Upper lobe of left lung (tissue), 6 donors: ENCODE measurements at regions not wholly inside any gene's neighbourhood (a gene's known extent, or its start where the extent isn't known, plus 50 kb on each side); places are given as distances from the start of the nearest gene placed in this dataset.

Source experiments
- ATAC-seq, 2 donors: fragments of 200-7000 bp; cut with Tn5 transposase; one replicate each; pipeline ENCODE4 v1.9.1; 2022; ENCODE audit warnings: mild to moderate bottlenecking in 2 of 2, moderate library complexity in 2 of 2; ENCODE audit not compliant: low FRiP score in 2 of 2
- DNase-seq, 2 donors: peaks; one replicate each; pipeline ENCODE4 v3.0.0-alpha.2; 2019 to 2020
- H3K27ac ChIP-seq, 4 donors: fragments of 200-600 bp; sonication (generic); one replicate each; pipeline ENCODE4 v1.5.1; 2016 to 2019
- H3K27me3 ChIP-seq, 4 donors: fragments of 200-600 bp; sonication (generic); one replicate each; pipeline ENCODE4 v1.5.1; 2017 to 2019
- H3K36me3 ChIP-seq, 4 donors: fragments of 200-600 bp; sonication (generic); one replicate each; pipeline ENCODE4 v1.5.1; 2016 to 2019
- H3K4me1 ChIP-seq, 4 donors: fragments of 200-600 bp; sonication (generic); one replicate each; pipeline ENCODE4 v1.5.1; 2018 to 2019
- H3K4me3 ChIP-seq, 4 donors: fragments of 200-600 bp; sonication (generic); one replicate each; pipeline ENCODE4 v1.5.1; 2017 to 2019; ENCODE audit warnings: mild to moderate bottlenecking in 2 of 4, moderate library complexity in 1 of 4
- H3K9me3 ChIP-seq, 4 donors: fragments of 200-600 bp; sonication (generic); one replicate each; pipeline ENCODE4 v1.5.1; 2018 to 2019
- EP300 ChIP-seq, 4 donors: sonication (generic); formaldehyde crosslinking; IDR thresholded peaks; one replicate each; pipeline ENCODE4 v1.5.1; 2017; ENCODE audit warnings: antibody characterized with exemption in 4 of 4, control low read depth in 2 of 4
- POLR2A ChIP-seq, 4 donors: fragments of 450-650 bp; IDR thresholded peaks; one replicate each; pipeline ENCODE4 v1.5.1; 2016 to 2017; ENCODE audit warnings: antibody characterized with exemption in 4 of 4, mild to moderate bottlenecking in 2 of 4
- POLR2AphosphoS5 ChIP-seq, 2 donors: sonication (generic); formaldehyde crosslinking; IDR thresholded peaks; one replicate each; pipeline ENCODE4 v1.5.1; 2017; ENCODE audit warnings: antibody characterized with exemption in 2 of 2
- WGBS, 2 donors: methylation state at CpG; one replicate each; pipeline ENCODE4 v1.1.5; 2017 to 2018; 5-methylcytosine and 5-hydroxymethylcytosine counted together
- TF ChIP-seq, protein P1 (sequence below), 6 experiments: fragments of 450-650 bp in 4 of 6; fragments of 200-600 bp in 2 of 6; sonication (generic) in 2 of 6; IDR thresholded peaks; one replicate each; pipeline ENCODE4 v1.5.1; 2016 to 2019; ENCODE audit warnings: antibody characterized with exemption in 6 of 6
- donor health status: DM: no; HTN: no; CAD: no; lungs with moderate emphysema.
- donor health status: DM: no; HTN: yes; CAD: no; lungs with severe emphysema.

DNA sequence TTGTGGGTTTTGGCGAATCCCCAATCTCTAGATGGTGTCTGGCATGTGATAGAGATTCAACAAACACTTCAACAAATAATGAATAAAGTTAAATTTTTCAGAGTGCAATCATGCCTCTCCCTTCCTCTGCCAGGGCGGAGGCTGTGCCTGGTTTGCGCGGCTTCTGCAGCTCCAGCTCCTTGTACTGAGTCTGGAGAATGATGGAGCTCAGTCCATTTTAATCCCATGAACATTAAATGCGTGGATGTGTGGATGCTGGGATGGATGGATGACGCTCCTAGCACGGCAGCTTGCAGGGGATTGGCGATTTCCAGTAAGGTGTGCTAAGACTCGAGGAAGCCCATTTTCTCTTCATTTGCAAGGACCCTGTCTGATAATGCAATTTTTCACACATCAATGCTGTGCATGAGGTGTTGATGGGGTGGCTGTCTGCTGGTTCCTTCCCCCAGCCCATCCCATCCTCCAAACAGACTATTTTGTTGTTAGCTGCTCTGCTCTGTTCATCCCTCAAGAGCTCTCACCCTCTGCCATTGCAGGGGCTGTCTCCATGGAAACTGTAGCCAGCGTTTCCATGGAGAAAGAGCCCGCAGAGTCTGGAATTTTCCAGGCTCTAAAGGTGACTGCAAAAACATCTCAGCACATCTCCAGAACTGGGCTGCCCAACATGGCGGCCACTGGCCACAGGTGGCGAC lies 92.6 kb upstream of the PEG3 start:
- no peak overlapping the region for H3K27ac ChIP-seq
- no peaks in the 10 kb centered on the region for H3K36me3 ChIP-seq
- WGBS, 2 donors: 71 to 72% methylated on average over 12 to 13 of the region's 13 CpGs
- no peak for DNase-seq
- peaks cover 0 to 14% (median 4%) of the 10 kb centered on the region in 4 donors for H3K9me3 ChIP-seq
- no peak overlapping the region for H3K4me3 ChIP-seq
- ATAC-seq: no peak
- H3K4me1 ChIP-seq: no peaks in the 10 kb centered on the region
- TF ChIP-seq POLR2AphosphoS5 (IDR thresholded peaks at IDR 0.05) (no peak), POLR2A (IDR thresholded peaks at IDR 0.05) (no peak), EP300 (IDR thresholded peaks at IDR 0.05) (no peak)
- TF ChIP-seq, protein P1, sequence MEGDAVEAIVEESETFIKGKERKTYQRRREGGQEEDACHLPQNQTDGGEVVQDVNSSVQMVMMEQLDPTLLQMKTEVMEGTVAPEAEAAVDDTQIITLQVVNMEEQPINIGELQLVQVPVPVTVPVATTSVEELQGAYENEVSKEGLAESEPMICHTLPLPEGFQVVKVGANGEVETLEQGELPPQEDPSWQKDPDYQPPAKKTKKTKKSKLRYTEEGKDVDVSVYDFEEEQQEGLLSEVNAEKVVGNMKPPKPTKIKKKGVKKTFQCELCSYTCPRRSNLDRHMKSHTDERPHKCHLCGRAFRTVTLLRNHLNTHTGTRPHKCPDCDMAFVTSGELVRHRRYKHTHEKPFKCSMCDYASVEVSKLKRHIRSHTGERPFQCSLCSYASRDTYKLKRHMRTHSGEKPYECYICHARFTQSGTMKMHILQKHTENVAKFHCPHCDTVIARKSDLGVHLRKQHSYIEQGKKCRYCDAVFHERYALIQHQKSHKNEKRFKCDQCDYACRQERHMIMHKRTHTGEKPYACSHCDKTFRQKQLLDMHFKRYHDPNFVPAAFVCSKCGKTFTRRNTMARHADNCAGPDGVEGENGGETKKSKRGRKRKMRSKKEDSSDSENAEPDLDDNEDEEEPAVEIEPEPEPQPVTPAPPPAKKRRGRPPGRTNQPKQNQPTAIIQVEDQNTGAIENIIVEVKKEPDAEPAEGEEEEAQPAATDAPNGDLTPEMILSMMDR (IDR thresholded peaks at IDR 0.05): no peak
- H3K27me3 ChIP-seq: no peaks in the 10 kb centered on the region

DNA sequence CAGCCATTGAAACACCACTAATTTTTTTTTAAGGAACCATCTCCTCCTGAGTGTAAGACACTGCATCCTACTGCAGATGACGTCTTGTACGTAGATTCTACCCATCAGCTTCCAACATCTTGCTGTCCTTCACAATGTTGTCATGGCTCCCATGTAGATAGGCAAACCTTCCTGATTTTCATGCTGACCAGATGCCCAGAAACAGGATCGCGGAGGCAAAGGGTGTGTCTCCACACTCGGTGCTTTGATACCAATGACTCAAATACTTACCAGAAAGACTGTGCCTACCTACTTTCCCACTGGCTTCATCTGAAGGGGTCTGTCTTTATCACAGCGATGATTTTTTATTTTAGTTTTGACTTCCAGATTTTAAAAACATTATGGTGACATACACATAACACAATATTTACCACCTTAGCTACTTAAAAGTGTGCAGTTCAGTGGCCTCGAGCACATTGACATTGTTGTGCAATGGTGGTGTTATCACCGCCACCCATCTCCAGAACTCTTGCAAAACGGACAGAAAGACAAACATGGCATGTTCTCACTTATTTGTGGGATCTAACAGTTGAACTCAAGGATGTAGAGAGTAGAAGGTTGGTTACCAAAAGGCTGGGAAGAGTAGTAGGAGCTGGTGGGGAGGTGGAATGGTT lies 94.0 kb upstream of the PEG3 start:
- H3K4me3 ChIP-seq: no peak overlapping the region
- no peaks in the 10 kb centered on the region for H3K4me1 ChIP-seq
- WGBS, 2 donors: 78 to 79% methylated on average over 9 of the region's 9 CpGs
- no peak for ATAC-seq
- H3K27me3 ChIP-seq: no peaks in the 10 kb centered on the region
- peaks cover 0 to 10% (median 2%) of the 10 kb centered on the region in 4 donors for H3K9me3 ChIP-seq
- no peak overlapping the region for H3K27ac ChIP-seq
- H3K36me3 ChIP-seq: no peaks in the 10 kb centered on the region
- DNase-seq: no peak
- TF ChIP-seq POLR2A (IDR thresholded peaks at IDR 0.05) (no peak), POLR2AphosphoS5 (IDR thresholded peaks at IDR 0.05) (no peak), EP300 (IDR thresholded peaks at IDR 0.05) (no peak)
- TF ChIP-seq, protein P1 (IDR thresholded peaks at IDR 0.05): no peak

DNA sequence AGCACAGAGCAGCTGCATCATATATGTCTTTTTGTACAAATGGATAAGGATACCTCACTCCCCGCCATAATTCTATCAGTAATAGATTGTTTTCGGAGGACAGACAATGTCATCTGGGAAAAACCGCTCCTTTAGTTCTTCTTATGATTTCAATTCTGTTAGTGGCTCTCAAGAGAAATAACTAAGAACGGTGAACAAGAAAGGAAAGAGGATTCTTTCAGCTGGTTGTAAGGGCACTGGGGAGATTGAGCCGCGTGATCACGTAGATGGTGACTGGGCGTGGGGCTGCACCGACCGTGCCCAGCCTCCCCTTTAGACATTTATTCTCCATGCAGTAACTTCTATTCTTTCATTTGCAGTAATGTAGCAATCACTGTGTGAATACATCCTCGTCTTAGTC lies 99.4 kb upstream of the PEG3 start:
- Histone ChIP-seq H3K27me3 (no peaks in the 10 kb centered on the region), H3K4me1 (no peaks in the 10 kb centered on the region), H3K27ac (no peak overlapping the region), H3K4me3 (no peak overlapping the region), H3K36me3 (no peaks in the 10 kb centered on the region), H3K9me3 (peaks cover 0 to 18% (median 7%) of the 10 kb centered on the region in 4 donors)
- ATAC-seq (no peak), DNase-seq (peak in 1 of 2 donors; percentile 37)
- TF ChIP-seq POLR2A (IDR thresholded peaks at IDR 0.05) (no peak), POLR2AphosphoS5 (IDR thresholded peaks at IDR 0.05) (no peak), EP300 (IDR thresholded peaks at IDR 0.05) (no peak)
- TF ChIP-seq, protein P1 (IDR thresholded peaks at IDR 0.05): no peak
- WGBS, 2 donors: 89 to 93% methylated on average over 11 of the region's 11 CpGs

DNA sequence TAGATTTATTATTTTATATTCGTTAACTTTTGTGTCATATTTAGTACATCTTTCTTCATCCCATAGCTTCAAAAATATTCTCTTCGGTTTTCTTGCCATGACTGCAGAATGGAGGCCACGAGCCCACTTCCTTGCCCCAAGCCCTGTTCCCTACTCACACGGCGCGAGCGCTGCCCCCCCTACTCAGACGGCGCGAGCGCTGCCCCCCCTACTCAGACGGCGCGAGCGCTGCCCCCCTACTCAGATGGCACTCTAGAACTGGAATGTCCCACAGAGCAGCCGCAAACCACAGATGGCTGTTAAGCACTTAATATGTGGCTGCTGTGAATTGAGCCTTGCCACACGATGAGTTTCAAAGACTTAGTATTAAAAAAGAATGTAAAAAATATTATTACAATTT lies 102.2 kb upstream of the PEG3 start:
- Histone ChIP-seq H3K27me3 (no peaks in the 10 kb centered on the region), H3K4me3 (no peak overlapping the region), H3K4me1 (no peaks in the 10 kb centered on the region), H3K27ac (no peak overlapping the region), H3K36me3 (no peaks in the 10 kb centered on the region), H3K9me3 (peaks cover 0 to 18% (median 7%) of the 10 kb centered on the region in 4 donors)
- TF ChIP-seq POLR2A (IDR thresholded peaks at IDR 0.05) (no peak), EP300 (IDR thresholded peaks at IDR 0.05) (no peak), POLR2AphosphoS5 (IDR thresholded peaks at IDR 0.05) (no peak)
- TF ChIP-seq, protein P1 (IDR thresholded peaks at IDR 0.05): no peak
- 21 to 57% methylated on average over 17 of the region's 17 CpGs for WGBS, 2 donors
- peak; percentile 22 to 87 for DNase-seq
- peak; percentile 92 to 97 for ATAC-seq
